Neuronal stem cell (in vitro differentiated cells): ENCODE measurements at regions not wholly inside any gene's neighbourhood (a gene's known extent, or its start where the extent isn't known, plus 50 kb on each side); places are given as distances from the start of the nearest gene placed in this dataset.
"Not testable (repeated sequence)": the region's sequence is repeated elsewhere in the genome, so short reads cannot be mapped to it uniquely, and the experiment has no call there.

Experiments
- DNase-seq: peaks from one replicate; pipeline ENCODE4 v3.0.0-alpha.2; 2013; ENCODE audit warnings: low spot score
- H2AFZ ChIP-seq: one replicate; pipeline ENCODE4 v1.6.1; 2013; ENCODE audit warnings: mild to moderate bottlenecking, low read length, inconsistent platforms
- H2AK5ac ChIP-seq: 2 replicates; pipeline ENCODE4 v1.6.1; 2013; ENCODE audit warnings: low read depth, mild to moderate bottlenecking, inconsistent platforms, low read length, moderate library complexity, mixed read lengths
- H2BK120ac ChIP-seq: 2 replicates; pipeline ENCODE4 v1.6.1; 2013; ENCODE audit warnings: low read depth, mild to moderate bottlenecking, inconsistent platforms, low read length, moderate library complexity, mixed read lengths
- H2BK12ac ChIP-seq: one replicate; pipeline ENCODE4 v1.6.1; 2013; ENCODE audit warnings: low read length, inconsistent platforms
- H2BK15ac ChIP-seq: 2 replicates; pipeline ENCODE4 v1.6.1; 2013; ENCODE audit warnings: mild to moderate bottlenecking, low read length, inconsistent platforms, mixed read lengths
- H2BK5ac ChIP-seq: one replicate; pipeline ENCODE4 v1.6.1; 2013; ENCODE audit warnings: inconsistent platforms, mild to moderate bottlenecking, low read length, moderate library complexity
- H3K14ac ChIP-seq: one replicate; pipeline ENCODE4 v1.6.1; 2013; ENCODE audit warnings: low read length, inconsistent platforms
- H3K18ac ChIP-seq: 2 replicates; pipeline ENCODE4 v1.6.1; 2013; ENCODE audit warnings: low read length, inconsistent platforms
- H3K23ac ChIP-seq: 2 replicates; pipeline ENCODE4 v1.6.1; 2013; ENCODE audit warnings: low read depth, mild to moderate bottlenecking, mixed read lengths, low read length, inconsistent platforms; ENCODE audit not compliant: poor library complexity
- H3K27ac ChIP-seq: replicated peaks from 3 replicates; pipeline ENCODE4 v1.5.1; 2013; ENCODE audit warnings: low read length, inconsistent platforms
- H3K27me3 ChIP-seq, 3 experiments: 2 replicates each; pipeline ENCODE4 v1.6.1; 2013; ENCODE audit warnings: low read length in 3 of 3, mild to moderate bottlenecking in 2 of 3, inconsistent platforms in 1 of 3, low read depth in 1 of 3, mixed read lengths in 1 of 3, moderate library complexity in 1 of 3; ENCODE audit not compliant: control insufficient read depth in 3 of 3, insufficient read depth in 3 of 3
- H3K36me3 ChIP-seq, 2 donors: replicated peaks in 1 of 2; 2 replicates each; pipeline ENCODE4 v1.6.1; 2013; ENCODE audit warnings: low read length in 2 of 2; ENCODE audit not compliant: control insufficient read depth in 2 of 2, insufficient read depth in 2 of 2
- H3K4ac ChIP-seq: 2 replicates; pipeline ENCODE4 v1.6.1; 2013; ENCODE audit warnings: inconsistent platforms, mild to moderate bottlenecking, low read length, moderate library complexity
- H3K4me1 ChIP-seq, 2 donors: 1 replicate in 1 of 2; 2 replicates in 1 of 2; pipeline ENCODE4 v1.6.1; 2013; ENCODE audit warnings: low read length in 2 of 2, low read depth in 1 of 2; ENCODE audit not compliant: control insufficient read depth in 2 of 2, insufficient read depth in 1 of 2
- H3K4me2 ChIP-seq: one replicate; pipeline ENCODE4 v1.6.1; 2013; ENCODE audit warnings: mild to moderate bottlenecking, low read length, inconsistent platforms; ENCODE audit not compliant: insufficient read depth, poor library complexity, severe bottlenecking
- H3K4me3 ChIP-seq, 2 donors: 2 replicates each; pipeline ENCODE4 v1.5.1; 2013; ENCODE audit warnings: low read length in 2 of 2, mild to moderate bottlenecking in 2 of 2, inconsistent platforms in 1 of 2, moderate library complexity in 1 of 2
- H3K79me1 ChIP-seq: one replicate; pipeline ENCODE4 v1.6.1; 2013; ENCODE audit warnings: low read depth, mild to moderate bottlenecking, inconsistent platforms, low read length, moderate library complexity
- H3K9ac ChIP-seq: one replicate; pipeline ENCODE4 v1.6.1; 2013; ENCODE audit warnings: mild to moderate bottlenecking, low read depth, low read length, inconsistent platforms; ENCODE audit not compliant: poor library complexity
- H3K9me3 ChIP-seq, 2 donors: replicated peaks in 1 of 2; 2 replicates each; pipeline versions ENCODE3 to v1.6.1; 2013; ENCODE audit warnings: low read length in 2 of 2, mild to moderate bottlenecking in 2 of 2, inconsistent platforms in 1 of 2, low read depth in 1 of 2, mixed read lengths in 1 of 2, moderate library complexity in 1 of 2; ENCODE audit not compliant: control insufficient read depth in 2 of 2, insufficient read depth in 1 of 2
- H4K8ac ChIP-seq: one replicate; pipeline ENCODE4 v1.6.1; 2013; ENCODE audit warnings: low read depth, mild to moderate bottlenecking, inconsistent platforms, low read length, moderate library complexity
- H4K91ac ChIP-seq: one replicate; pipeline ENCODE4 v1.6.1; 2013; ENCODE audit warnings: low read length, low read depth, mild to moderate bottlenecking, inconsistent platforms; ENCODE audit not compliant: poor library complexity
- WGBS, 2 donors: extraction: QIAGEN DNeasy Blood & Tissue Kit; methylation state at CpG; one replicate each; pipeline ENCODE4 v1.1.7; 2013; ENCODE audit warnings: missing lambda C conversion rate in 2 of 2, mixed read lengths in 1 of 2; ENCODE audit not compliant: insufficient read length in 2 of 2, insufficient replicate concordance in 1 of 2; ENCODE audit errors: extremely low coverage in 2 of 2; 5-methylcytosine and 5-hydroxymethylcytosine counted together

DNA sequence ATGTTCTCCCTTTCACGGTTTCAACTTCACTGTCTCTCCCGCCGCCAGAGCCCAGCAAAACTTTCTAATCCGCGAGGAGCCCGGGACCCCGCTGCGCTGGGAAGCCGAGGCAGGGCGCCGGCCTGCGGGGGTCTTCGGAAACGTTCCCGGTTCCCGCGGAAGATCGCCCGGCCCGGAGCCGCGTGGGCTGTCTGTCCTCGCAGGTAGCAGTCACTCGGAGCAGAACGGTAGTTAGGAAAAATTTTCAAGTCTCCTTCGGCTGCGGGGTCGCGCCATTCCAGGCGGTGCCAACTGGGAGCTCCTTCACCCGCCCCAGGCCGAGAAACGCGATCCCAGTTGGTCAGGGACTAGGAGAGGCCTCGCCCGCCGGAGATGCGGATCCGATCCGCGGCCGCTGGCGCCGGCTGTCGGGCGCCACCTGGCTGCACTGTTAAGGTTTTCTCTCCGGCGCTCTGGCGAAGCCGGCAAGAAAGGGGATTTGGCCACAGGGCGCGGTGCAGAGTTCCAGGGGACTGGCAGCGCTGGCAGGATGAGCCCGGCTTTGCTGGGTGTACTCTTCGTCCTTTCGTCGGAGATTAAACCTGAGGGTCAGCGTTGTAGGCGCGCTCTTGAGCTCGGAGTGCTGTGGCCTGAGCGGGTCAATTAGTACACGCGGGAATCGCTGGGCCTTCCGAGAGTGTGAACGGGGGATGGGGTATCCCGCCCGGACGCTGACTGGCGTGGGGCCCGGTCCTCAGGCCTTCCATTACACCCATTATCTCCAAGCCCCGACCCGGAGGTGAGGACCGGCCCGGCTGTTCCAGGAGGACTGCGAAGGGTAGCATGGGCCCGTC lies 135.4 kb downstream of the KCNJ12 start:
- Histone ChIP-seq H2BK5ac (no peak overlapping the region), H3K27me3 (peaks cover 0 to 21% (median 14%) of the 10 kb centered on the region in 3 experiments), H3K27ac (no peak overlapping the region), H2AK5ac (peak overlapping the region; percentile 24), H4K8ac (no peak overlapping the region), H2AFZ (peak overlapping the region; percentile 92), H2BK15ac (no peak overlapping the region), H3K79me1 (no peaks in the 10 kb centered on the region), H2BK120ac (no peak overlapping the region), H3K4ac (no peak overlapping the region), H2BK12ac (no peak overlapping the region), H3K4me3 (peak overlapping the region; percentile 36 to 74), H3K4me2 (peak overlapping the region; percentile 88), H3K9ac (no peak overlapping the region), H3K9me3 (no peaks in the 10 kb centered on the region), H4K91ac (no peak overlapping the region), H3K23ac (peak overlapping the region; percentile 5), H3K18ac (peak overlapping the region; percentile 77), H3K4me1 (peaks cover 0 to 2% of the 10 kb centered on the region in 2 donors), H3K14ac (no peak overlapping the region), H3K36me3 (no peaks in the 10 kb centered on the region)
- DNase-seq = peak; percentile 75
- WGBS, 2 donors = no CpG with 5 or more reads among the region's 78 CpGs

DNA sequence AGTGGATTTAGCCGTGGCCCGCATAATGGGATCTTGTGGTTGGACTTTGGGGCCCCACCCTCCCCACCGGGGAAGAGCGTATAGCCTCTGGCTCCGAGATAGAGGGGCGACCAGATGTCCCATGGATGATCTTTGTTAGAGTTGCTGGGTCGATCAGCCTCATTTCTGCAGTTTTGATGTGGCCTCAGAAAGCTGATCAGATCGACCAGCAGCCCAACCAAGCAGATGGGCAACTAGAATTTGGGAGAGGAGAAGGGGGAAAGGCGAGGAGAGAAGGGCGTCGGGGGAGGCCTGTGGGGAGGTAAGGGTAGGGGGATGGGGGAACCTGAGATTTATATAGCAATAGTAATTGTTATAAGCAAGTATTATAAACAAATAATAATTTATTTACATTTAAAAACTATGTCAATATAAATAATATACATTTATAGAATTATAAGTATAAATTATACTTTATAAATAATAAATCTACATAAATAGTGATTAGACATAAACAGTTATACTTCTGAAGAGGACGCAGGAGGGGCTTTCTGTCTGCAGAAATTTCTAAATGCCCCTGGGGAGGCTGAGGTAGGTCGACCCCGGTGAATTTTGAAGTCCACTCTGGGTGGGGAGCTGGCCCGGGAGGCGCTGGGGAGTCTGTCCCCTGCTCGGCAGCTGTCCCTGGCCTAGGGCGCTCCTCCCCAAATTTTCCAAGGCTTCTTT lies 136.3 kb downstream of the KCNJ12 start:
- Histone ChIP-seq H3K4me2 (peak overlapping the region; percentile 25), H3K23ac (no peak overlapping the region), H3K4me3 (no peak overlapping the region), H2BK5ac (no peak overlapping the region), H3K79me1 (no peaks in the 10 kb centered on the region), H3K4me1 (peaks cover under 1 to 2% of the 10 kb centered on the region in 2 donors), H2AFZ (peak overlapping the region; percentile 82), H3K4ac (no peak overlapping the region), H3K14ac (no peak overlapping the region), H2BK120ac (no peak overlapping the region), H3K27ac (no peak overlapping the region), H3K36me3 (no peaks in the 10 kb centered on the region), H3K18ac (no peak overlapping the region), H2BK12ac (no peak overlapping the region), H4K91ac (no peak overlapping the region), H3K27me3 (peaks cover 0 to 21% (median 14%) of the 10 kb centered on the region in 3 experiments), H2BK15ac (no peak overlapping the region), H4K8ac (no peak overlapping the region), H2AK5ac (no peak overlapping the region), H3K9me3 (no peaks in the 10 kb centered on the region), H3K9ac (no peak overlapping the region)
- WGBS, 2 donors = no CpG with 5 or more reads among the region's 18 CpGs
- no peak for DNase-seq

DNA sequence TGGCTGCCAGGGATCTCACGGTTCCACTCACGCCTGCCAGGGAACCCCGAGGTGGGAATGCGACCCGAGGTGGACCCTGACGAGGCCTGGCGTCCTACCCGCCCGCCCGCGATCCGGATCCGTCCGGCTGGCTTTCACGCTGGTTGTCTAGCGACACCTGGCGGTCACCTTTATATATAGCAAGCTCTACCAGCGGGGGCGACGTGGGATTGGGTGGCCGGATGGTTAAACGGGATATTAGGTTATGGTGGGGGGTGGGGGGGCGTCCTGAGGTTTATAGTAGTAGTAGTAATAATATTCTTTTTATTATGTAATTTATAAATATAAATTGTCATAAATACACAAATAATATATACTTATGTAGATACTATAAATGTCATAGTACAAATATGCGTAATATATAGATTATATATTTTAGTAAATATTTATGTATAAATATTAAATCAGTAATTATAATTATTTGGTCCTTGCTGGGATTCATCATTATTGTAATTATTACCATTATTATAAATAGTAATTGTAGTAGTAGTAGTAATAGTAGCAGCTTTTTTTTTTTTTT lies 136.9 kb downstream of the KCNJ12 start:
- peak overlapping the region; percentile 25 for H3K4me2 ChIP-seq
- no peak overlapping the region for H3K27ac ChIP-seq
- no peak overlapping the region for H3K23ac ChIP-seq
- H4K8ac ChIP-seq = no peak overlapping the region
- no peak overlapping the region for H2BK120ac ChIP-seq
- H3K4ac ChIP-seq = no peak overlapping the region
- H3K18ac ChIP-seq = no peak overlapping the region
- H3K9me3 ChIP-seq = no peaks in the 10 kb centered on the region
- no peak overlapping the region for H2BK15ac ChIP-seq
- no peak overlapping the region for H3K4me3 ChIP-seq
- H3K4me1 ChIP-seq = peaks cover 5% of the 10 kb centered on the region in 2 donors
- H2AK5ac ChIP-seq = no peak overlapping the region
- no peak overlapping the region for H4K91ac ChIP-seq
- H2AFZ ChIP-seq = peak overlapping the region; percentile 82
- no peaks in the 10 kb centered on the region for H3K36me3 ChIP-seq
- H3K9ac ChIP-seq = no peak overlapping the region
- no peak overlapping the region for H2BK5ac ChIP-seq
- H3K14ac ChIP-seq = no peak overlapping the region
- no peaks in the 10 kb centered on the region for H3K79me1 ChIP-seq
- H2BK12ac ChIP-seq = no peak overlapping the region
- H3K27me3 ChIP-seq = peaks cover 0 to 21% (median 14%) of the 10 kb centered on the region in 3 experiments
- WGBS, 2 donors = no CpG with 5 or more reads among the region's 24 CpGs
- peak; percentile 80 for DNase-seq

DNA sequence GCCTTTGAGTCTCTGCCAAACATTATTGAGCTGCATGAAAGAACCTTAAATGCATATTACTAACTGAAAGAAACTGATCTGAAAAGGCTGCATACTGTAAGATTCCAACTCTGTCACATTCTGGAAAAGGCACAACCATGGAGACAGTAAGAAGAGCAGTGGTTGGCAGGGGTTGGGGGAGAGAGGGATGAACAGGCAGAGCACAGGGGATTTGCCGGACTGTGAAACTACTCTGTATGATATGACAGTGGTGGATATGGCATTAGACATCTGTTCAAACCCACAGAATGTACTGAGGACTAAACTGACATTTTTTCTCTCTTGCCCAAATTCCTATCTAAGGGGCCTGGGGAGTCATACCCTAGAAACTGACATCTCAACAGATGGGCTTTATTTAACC lies 138.4 kb downstream of the KCNJ12 start:
- H2BK15ac ChIP-seq, H3K9ac ChIP-seq, H3K27ac ChIP-seq, H3K4me2 ChIP-seq, DNase-seq, H4K91ac ChIP-seq, H2BK12ac ChIP-seq, H3K23ac ChIP-seq, H2AK5ac ChIP-seq, H3K36me3 ChIP-seq, H2BK5ac ChIP-seq, H3K14ac ChIP-seq, H3K4ac ChIP-seq, H2AFZ ChIP-seq, H3K4me1 ChIP-seq, H2BK120ac ChIP-seq, H3K18ac ChIP-seq, H3K4me3 ChIP-seq, H3K9me3 ChIP-seq, H4K8ac ChIP-seq, H3K79me1 ChIP-seq: not testable (repeated sequence)
- WGBS, 2 donors = no CpG with 5 or more reads among the region's 1 CpG
- peaks cover 0 to 21% (median 14%) of the 10 kb centered on the region in 3 experiments for H3K27me3 ChIP-seq
